Breast epithelium (tissue), 3 donors: ENCODE measurements at regions not wholly inside any gene's neighbourhood (a gene's known extent, or its start where the extent isn't known, plus 50 kb on each side); places are given as distances from the start of the nearest gene placed in this dataset.

Source experiments
- POLR2A ChIP-seq: fragments of 450-650 bp; IDR thresholded peaks from one replicate; pipeline ENCODE4 v1.6.1; 2016; ENCODE audit warnings: antibody characterized with exemption, mild to moderate bottlenecking, moderate library complexity
- TF ChIP-seq, protein P1 (sequence below), 3 donors: fragments of 450-650 bp; IDR thresholded peaks; one replicate each; pipeline ENCODE4 v1.5.1; 2016 to 2017; ENCODE audit warnings: antibody characterized with exemption in 3 of 3, mild to moderate bottlenecking in 3 of 3, moderate library complexity in 3 of 3

DNA sequence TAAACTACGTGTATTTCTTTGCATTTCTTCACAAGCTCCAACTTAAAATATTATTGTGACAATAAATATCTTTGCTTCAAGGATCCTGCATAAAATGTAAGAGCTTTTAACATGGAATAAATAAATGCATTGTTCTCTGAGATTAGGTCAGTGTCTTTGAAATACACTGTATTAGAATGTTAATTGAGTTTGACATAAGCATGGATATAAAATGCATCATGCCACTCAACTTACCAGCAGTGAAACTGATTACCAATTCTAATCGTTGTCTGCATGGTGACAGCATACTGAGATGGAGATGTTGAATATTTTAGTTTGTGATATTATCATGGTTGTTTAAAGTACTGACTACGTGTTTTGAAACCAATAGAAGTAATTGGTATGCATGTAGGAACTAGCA, 555.3 kb upstream of the ZNF608 start:
- TF ChIP-seq, protein P1, sequence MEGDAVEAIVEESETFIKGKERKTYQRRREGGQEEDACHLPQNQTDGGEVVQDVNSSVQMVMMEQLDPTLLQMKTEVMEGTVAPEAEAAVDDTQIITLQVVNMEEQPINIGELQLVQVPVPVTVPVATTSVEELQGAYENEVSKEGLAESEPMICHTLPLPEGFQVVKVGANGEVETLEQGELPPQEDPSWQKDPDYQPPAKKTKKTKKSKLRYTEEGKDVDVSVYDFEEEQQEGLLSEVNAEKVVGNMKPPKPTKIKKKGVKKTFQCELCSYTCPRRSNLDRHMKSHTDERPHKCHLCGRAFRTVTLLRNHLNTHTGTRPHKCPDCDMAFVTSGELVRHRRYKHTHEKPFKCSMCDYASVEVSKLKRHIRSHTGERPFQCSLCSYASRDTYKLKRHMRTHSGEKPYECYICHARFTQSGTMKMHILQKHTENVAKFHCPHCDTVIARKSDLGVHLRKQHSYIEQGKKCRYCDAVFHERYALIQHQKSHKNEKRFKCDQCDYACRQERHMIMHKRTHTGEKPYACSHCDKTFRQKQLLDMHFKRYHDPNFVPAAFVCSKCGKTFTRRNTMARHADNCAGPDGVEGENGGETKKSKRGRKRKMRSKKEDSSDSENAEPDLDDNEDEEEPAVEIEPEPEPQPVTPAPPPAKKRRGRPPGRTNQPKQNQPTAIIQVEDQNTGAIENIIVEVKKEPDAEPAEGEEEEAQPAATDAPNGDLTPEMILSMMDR (IDR thresholded peaks at IDR 0.05), result no peak
- no peak for TF ChIP-seq POLR2A
